DND-41 (cell line): ENCODE measurements at regions not wholly inside any gene's neighbourhood (a gene's known extent, or its start where the extent isn't known, plus 50 kb on each side); places are given as distances from the start of the nearest gene placed in this dataset.

Experiments used
- EZH2 ChIP-seq: IDR thresholded peaks from 3 replicates; pipeline ENCODE4 v1.6.1; 2012; ENCODE audit warnings: borderline replicate concordance, low read depth, mild to moderate bottlenecking, moderate library complexity, low read length, inconsistent platforms; ENCODE audit not compliant: severe bottlenecking
- TF ChIP-seq, protein P1 (sequence below): IDR thresholded peaks from 2 replicates; pipeline ENCODE4 v1.5.1; 2012; ENCODE audit warnings: borderline replicate concordance, low read length, moderate library complexity, mild to moderate bottlenecking; ENCODE audit not compliant: poor library complexity, severe bottlenecking; ENCODE audit errors: extremely low read depth

GRCh38 chr5:67732471-67732870, 483.1 kb upstream of the PIK3R1 start:
- TF ChIP-seq, protein P1, sequence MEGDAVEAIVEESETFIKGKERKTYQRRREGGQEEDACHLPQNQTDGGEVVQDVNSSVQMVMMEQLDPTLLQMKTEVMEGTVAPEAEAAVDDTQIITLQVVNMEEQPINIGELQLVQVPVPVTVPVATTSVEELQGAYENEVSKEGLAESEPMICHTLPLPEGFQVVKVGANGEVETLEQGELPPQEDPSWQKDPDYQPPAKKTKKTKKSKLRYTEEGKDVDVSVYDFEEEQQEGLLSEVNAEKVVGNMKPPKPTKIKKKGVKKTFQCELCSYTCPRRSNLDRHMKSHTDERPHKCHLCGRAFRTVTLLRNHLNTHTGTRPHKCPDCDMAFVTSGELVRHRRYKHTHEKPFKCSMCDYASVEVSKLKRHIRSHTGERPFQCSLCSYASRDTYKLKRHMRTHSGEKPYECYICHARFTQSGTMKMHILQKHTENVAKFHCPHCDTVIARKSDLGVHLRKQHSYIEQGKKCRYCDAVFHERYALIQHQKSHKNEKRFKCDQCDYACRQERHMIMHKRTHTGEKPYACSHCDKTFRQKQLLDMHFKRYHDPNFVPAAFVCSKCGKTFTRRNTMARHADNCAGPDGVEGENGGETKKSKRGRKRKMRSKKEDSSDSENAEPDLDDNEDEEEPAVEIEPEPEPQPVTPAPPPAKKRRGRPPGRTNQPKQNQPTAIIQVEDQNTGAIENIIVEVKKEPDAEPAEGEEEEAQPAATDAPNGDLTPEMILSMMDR, result no peak
- TF ChIP-seq EZH2, result no peak
